GM21515 (cell line): ENCODE measurements at regions not wholly inside any gene's neighbourhood (a gene's known extent, or its start where the extent isn't known, plus 50 kb on each side); places are given as distances from the start of the nearest gene placed in this dataset.
A peak's percentile ranks its signal among the peaks of the same experiment; 100 is the strongest.

ENCODE experiments used
- ATAC-seq: cut with Tn5 transposase; IDR thresholded peaks from one replicate; pipeline ENCODE4 v1.9.1; 2021; ENCODE audit not compliant: unreplicated experiment

- no peak for ATAC-seq
Observed at GRCh38 chr2:205902041-205902899, 183.7 kb downstream of the INO80D start.

- no peak for ATAC-seq
Observed at GRCh38 chr2:205901491-205901890, 184.5 kb downstream of the INO80D start.

GRCh38 chr2:205898744-205899143 is 187.2 kb downstream of the INO80D start:
- ATAC-seq: no peak

GRCh38 chr2:205895981-205896655 is 189.9 kb downstream of the INO80D start:
- no peak for ATAC-seq

GRCh38 chr2:205892665-205893259 is 193.2 kb downstream of the INO80D start:
- ATAC-seq: no peak

GRCh38 chr2:205892251-205892655 is 193.7 kb downstream of the INO80D start:
- ATAC-seq: no peak

GRCh38 chr2:205889114-205889513 is 196.9 kb downstream of the INO80D start:
- no peak for ATAC-seq

GRCh38 chr2:205887637-205888036 is 198.3 kb downstream of the INO80D start:
- ATAC-seq: no peak

- peak; percentile 77 for ATAC-seq
Observed at GRCh38 chr2:205885492-205886099, 200.4 kb downstream of the INO80D start.

- ATAC-seq: no peak
Observed at GRCh38 chr2:205883965-205884364, 201.7 kb downstream of the NRP2 start.

- ATAC-seq: no peak
Observed at GRCh38 chr2:205882806-205883425, 200.6 kb downstream of the NRP2 start.

GRCh38 chr2:205880048-205880447 is 197.7 kb downstream of the NRP2 start:
- no peak for ATAC-seq

GRCh38 chr2:205878999-205879762 is 196.9 kb downstream of the NRP2 start:
- ATAC-seq: no peak

GRCh38 chr2:205877496-205877895 is 195.2 kb downstream of the NRP2 start:
- ATAC-seq: no peak

GRCh38 chr2:205876127-205876526 is 193.8 kb downstream of the NRP2 start:
- no peak for ATAC-seq

GRCh38 chr2:205872716-205873115 is 190.4 kb downstream of the NRP2 start:
- no peak for ATAC-seq

- no peak for ATAC-seq
Observed at GRCh38 chr2:205869439-205869838, 187.1 kb downstream of the NRP2 start.

GRCh38 chr2:205868773-205869333 is 186.6 kb downstream of the NRP2 start:
- no peak for ATAC-seq

- no peak for ATAC-seq
Observed at GRCh38 chr2:205868053-205868452, 185.8 kb downstream of the NRP2 start.

GRCh38 chr2:205867371-205867770 is 185.1 kb downstream of the NRP2 start:
- no peak for ATAC-seq
